Central memory CD8-positive, alpha-beta T cell (primary cell): ENCODE measurements at regions not wholly inside any gene's neighbourhood (a gene's known extent, or its start where the extent isn't known, plus 50 kb on each side); places are given as distances from the start of the nearest gene placed in this dataset.

Experiments used
- ATAC-seq: fragments of 150-1000 bp; cut with Tn5 transposase; replicated peaks from 2 replicates; pipeline ENCODE4 v1.10.0; 2022; ENCODE audit warnings: mild to moderate bottlenecking, moderate FRiP score, moderate number of reproducible peaks; ENCODE audit not compliant: poor library complexity, severe bottlenecking; ENCODE audit errors: extremely low read depth
- DNase-seq, 2 donors: peaks; one replicate each; pipeline ENCODE4 v3.0.0; 2021; ENCODE audit warnings: low spot score in 2 of 2
- H3K27ac Mint-ChIP-seq: one replicate; pipeline ENCODE4 v1.8.0; 2022; ENCODE audit warnings: low read depth, mild to moderate bottlenecking, moderate library complexity, mixed read lengths
- H3K27me3 Mint-ChIP-seq: one replicate; pipeline ENCODE4 v1.8.0; 2022; ENCODE audit warnings: mixed read lengths
- H3K36me3 Mint-ChIP-seq: one replicate; pipeline ENCODE4 v1.8.0; 2022; ENCODE audit warnings: mild to moderate bottlenecking, moderate library complexity, mixed read lengths; ENCODE audit not compliant: insufficient read depth
- H3K4me1 Mint-ChIP-seq: one replicate; pipeline ENCODE4 v1.8.0; 2022; ENCODE audit warnings: mixed read lengths
- H3K4me3 Mint-ChIP-seq: one replicate; pipeline ENCODE4 v1.8.0; 2022; ENCODE audit warnings: mild to moderate bottlenecking, moderate library complexity, mixed read lengths
- H3K9me3 Mint-ChIP-seq: one replicate; pipeline ENCODE4 v1.8.0; 2022; ENCODE audit warnings: mixed read lengths

DNA sequence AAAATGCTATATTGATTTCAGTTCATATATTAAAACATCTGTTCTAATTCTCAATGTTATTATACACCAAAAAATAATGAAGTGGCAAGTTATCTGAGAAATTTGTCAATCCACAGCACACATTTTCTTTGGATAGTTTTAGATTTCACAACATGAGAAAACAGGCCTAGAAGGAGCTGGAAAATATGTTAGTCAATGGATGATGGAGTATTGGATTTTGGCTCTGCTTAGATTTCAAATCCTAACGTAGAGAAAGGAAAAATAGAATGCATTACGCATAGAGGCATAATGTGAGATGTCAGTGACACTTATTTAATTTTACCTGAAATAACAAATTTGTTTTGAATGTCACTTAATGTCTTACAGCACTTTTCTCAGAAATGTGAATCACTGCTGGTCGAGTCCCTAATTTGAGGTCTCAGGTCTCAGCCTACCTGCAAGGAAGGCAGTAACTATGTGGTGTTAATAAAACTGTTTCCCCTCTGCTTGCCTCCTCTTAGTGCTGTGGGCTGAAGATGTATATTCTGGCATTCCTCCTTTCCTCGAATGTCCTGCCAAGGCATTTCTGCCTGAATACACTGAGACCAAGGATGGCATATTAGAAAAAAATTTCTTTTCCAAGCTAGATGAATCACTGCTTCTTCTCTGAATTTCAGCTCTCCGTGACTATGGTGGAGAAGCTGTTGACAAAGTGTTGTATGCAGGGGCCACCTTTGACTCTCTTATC lies 232.4 kb downstream of the POSTN start:
- Mint-ChIP-seq H3K27ac (no peak overlapping the region), H3K9me3 (peaks cover 31% of the 10 kb centered on the region), H3K27me3 (no peaks in the 10 kb centered on the region), H3K4me3 (no peak overlapping the region), H3K4me1 (no peaks in the 10 kb centered on the region), H3K36me3 (peaks cover 2% of the 10 kb centered on the region)
- ATAC-seq (no peak), DNase-seq (no peak)

- no peak for DNase-seq
- Mint-ChIP-seq H3K9me3 (peaks cover 31% of the 10 kb centered on the region), H3K4me1 (no peaks in the 10 kb centered on the region), H3K36me3 (peaks cover 2% of the 10 kb centered on the region), H3K4me3 (no peak overlapping the region), H3K27me3 (no peaks in the 10 kb centered on the region), H3K27ac (no peak overlapping the region)
- no peak for ATAC-seq
Measured at GRCh38 chr13:37365496-37365895, 233.1 kb downstream of the POSTN start.

DNA sequence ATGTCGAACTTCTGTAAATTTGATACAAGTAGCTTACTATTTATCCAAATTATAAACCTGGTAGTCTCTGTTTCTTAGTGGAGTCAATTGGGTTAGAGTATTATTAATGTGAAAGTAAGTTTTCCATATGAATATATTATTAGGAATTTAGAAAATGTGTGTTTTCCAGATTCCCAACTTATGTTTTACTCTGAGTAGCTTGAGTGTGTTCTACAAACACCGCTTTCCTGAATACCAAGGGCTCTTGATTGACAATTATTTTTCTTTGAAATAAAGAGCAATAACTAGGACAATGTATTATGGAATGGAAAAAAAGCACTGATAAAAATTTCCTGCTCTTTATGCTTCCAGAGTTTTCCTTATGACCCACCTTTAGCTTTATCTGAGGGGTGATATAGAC lies 233.6 kb downstream of the POSTN start:
- no peak for DNase-seq
- Mint-ChIP-seq H3K27me3 (no peaks in the 10 kb centered on the region), H3K4me1 (no peaks in the 10 kb centered on the region), H3K27ac (no peak overlapping the region), H3K36me3 (peaks cover 1% of the 10 kb centered on the region), H3K9me3 (peaks cover 28% of the 10 kb centered on the region), H3K4me3 (no peak overlapping the region)
- ATAC-seq: no peak

- Mint-ChIP-seq H3K27ac (no peak overlapping the region), H3K36me3 (no peaks in the 10 kb centered on the region), H3K4me3 (no peak overlapping the region), H3K4me1 (no peaks in the 10 kb centered on the region), H3K9me3 (peaks cover 25% of the 10 kb centered on the region), H3K27me3 (no peaks in the 10 kb centered on the region)
- ATAC-seq (no peak), DNase-seq (no peak)
Measured at GRCh38 chr13:37364007-37364406, 234.6 kb downstream of the POSTN start.

GRCh38 chr13:37361608-37362007 lies 237.0 kb downstream of the POSTN start:
- Mint-ChIP-seq H3K27me3 (no peaks in the 10 kb centered on the region), H3K36me3 (no peaks in the 10 kb centered on the region), H3K4me1 (no peaks in the 10 kb centered on the region), H3K27ac (no peak overlapping the region), H3K9me3 (peaks cover 22% of the 10 kb centered on the region), H3K4me3 (no peak overlapping the region)
- no peak for ATAC-seq
- DNase-seq: no peak

DNA sequence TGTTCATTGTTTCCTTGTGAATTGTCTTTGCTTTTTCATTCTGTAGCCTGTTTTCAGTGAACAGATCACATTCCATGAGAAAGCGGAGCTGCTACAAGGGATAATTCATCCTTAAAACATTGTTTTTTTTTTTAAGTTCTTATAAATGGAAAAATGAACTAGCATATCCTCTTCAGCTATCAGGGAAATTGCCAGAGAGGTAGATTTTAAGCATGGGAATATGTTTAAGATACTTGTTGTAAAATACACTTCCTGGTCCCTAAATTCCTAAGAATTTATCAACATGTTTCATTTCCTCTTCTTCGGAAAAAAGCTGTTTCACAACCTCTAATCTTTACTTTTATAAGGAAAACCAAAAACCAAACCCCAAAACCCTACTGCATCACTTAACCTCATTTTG lies 238.0 kb downstream of the POSTN start:
- DNase-seq (no peak), ATAC-seq (no peak)
- Mint-ChIP-seq H3K27me3 (no peaks in the 10 kb centered on the region), H3K4me3 (no peak overlapping the region), H3K4me1 (no peaks in the 10 kb centered on the region), H3K9me3 (peaks cover 25% of the 10 kb centered on the region), H3K36me3 (no peaks in the 10 kb centered on the region), H3K27ac (no peak overlapping the region)

DNA sequence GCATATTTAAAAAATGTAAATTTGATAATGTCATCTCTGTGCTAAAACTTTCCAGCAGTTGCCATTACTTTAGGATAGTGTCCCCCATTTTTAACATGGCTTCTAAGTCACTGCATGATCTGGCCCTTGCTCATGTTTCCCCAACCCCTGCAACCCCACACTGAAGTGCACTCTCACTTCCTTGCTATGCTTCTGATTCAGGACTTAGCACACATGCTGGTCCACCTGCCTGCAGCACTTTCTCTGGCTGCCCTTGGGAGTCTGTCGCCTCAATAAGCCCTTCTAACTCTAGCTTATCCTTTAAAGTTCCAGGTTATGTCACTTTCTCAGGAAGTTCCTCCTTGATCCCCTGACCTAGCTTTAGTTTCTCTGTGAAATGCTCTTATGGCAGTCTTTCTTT lies 241.0 kb downstream of the POSTN start:
- Mint-ChIP-seq H3K4me3 (no peak overlapping the region), H3K27ac (no peak overlapping the region), H3K4me1 (no peaks in the 10 kb centered on the region), H3K9me3 (peaks cover 22% of the 10 kb centered on the region), H3K27me3 (no peaks in the 10 kb centered on the region), H3K36me3 (no peaks in the 10 kb centered on the region)
- ATAC-seq (no peak), DNase-seq (no peak)

- peaks cover 11% of the 10 kb centered on the region for H3K9me3 Mint-ChIP-seq
- no peak overlapping the region for H3K4me3 Mint-ChIP-seq
- DNase-seq (no peak), ATAC-seq (no peak)
- no peaks in the 10 kb centered on the region for H3K27me3 Mint-ChIP-seq
- H3K36me3 Mint-ChIP-seq: no peaks in the 10 kb centered on the region
- H3K27ac Mint-ChIP-seq: no peak overlapping the region
- H3K4me1 Mint-ChIP-seq: no peaks in the 10 kb centered on the region
Measured at GRCh38 chr13:37353911-37354310, 244.7 kb downstream of the POSTN start.

GRCh38 chr13:37351211-37351610 lies 245.7 kb upstream of the CSNK1A1L start:
- Mint-ChIP-seq H3K36me3 (no peaks in the 10 kb centered on the region), H3K27me3 (no peaks in the 10 kb centered on the region), H3K9me3 (peaks cover 5% of the 10 kb centered on the region), H3K27ac (no peak overlapping the region), H3K4me3 (no peak overlapping the region), H3K4me1 (no peaks in the 10 kb centered on the region)
- ATAC-seq (no peak), DNase-seq (no peak)

GRCh38 chr13:37349916-37350315 lies 244.5 kb upstream of the CSNK1A1L start:
- H3K9me3 Mint-ChIP-seq: peaks cover 5% of the 10 kb centered on the region

GRCh38 chr13:37348916-37349643 lies 243.6 kb upstream of the CSNK1A1L start:
- H3K4me3 Mint-ChIP-seq: no peak overlapping the region
- H3K27me3 Mint-ChIP-seq: no peaks in the 10 kb centered on the region
- no peak overlapping the region for H3K27ac Mint-ChIP-seq
- peaks cover 4% of the 10 kb centered on the region for H3K9me3 Mint-ChIP-seq
- DNase-seq (no peak), ATAC-seq (no peak)
- no peaks in the 10 kb centered on the region for H3K36me3 Mint-ChIP-seq
- H3K4me1 Mint-ChIP-seq: no peaks in the 10 kb centered on the region

More at GRCh38 chr13:37349916-37350315, 244.5 kb upstream of the CSNK1A1L start:
- Mint-ChIP-seq H3K4me3 (no peak overlapping the region), H3K27me3 (no peaks in the 10 kb centered on the region), H3K4me1 (no peaks in the 10 kb centered on the region), H3K36me3 (no peaks in the 10 kb centered on the region), H3K27ac (no peak overlapping the region)
- ATAC-seq: no peak
- DNase-seq: no peak

DNA sequence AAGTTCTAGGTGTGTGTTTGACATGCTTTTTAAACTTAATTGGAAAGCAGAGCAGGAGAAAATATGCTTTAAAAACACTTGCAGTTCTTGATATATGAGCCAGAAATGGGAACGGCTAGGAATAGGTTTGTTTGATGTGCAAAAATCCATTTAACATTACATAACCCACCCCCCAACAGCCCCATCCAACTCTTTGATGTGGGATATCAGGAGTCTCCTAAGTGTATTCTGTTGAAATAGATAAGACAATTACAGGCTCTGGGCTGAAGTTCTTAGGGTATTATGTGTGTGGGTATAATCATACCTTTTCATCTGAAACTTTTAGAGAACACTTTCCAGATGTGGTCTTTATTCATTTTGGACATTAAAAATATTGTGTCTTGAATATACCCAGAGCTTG lies 240.4 kb upstream of the CSNK1A1L start:
- H3K27me3 Mint-ChIP-seq: no peaks in the 10 kb centered on the region
- no peaks in the 10 kb centered on the region for H3K4me1 Mint-ChIP-seq
- DNase-seq (no peak), ATAC-seq (no peak)
- H3K27ac Mint-ChIP-seq: no peak overlapping the region
- H3K9me3 Mint-ChIP-seq: no peaks in the 10 kb centered on the region
- H3K4me3 Mint-ChIP-seq: no peak overlapping the region
- H3K36me3 Mint-ChIP-seq: no peaks in the 10 kb centered on the region

DNA sequence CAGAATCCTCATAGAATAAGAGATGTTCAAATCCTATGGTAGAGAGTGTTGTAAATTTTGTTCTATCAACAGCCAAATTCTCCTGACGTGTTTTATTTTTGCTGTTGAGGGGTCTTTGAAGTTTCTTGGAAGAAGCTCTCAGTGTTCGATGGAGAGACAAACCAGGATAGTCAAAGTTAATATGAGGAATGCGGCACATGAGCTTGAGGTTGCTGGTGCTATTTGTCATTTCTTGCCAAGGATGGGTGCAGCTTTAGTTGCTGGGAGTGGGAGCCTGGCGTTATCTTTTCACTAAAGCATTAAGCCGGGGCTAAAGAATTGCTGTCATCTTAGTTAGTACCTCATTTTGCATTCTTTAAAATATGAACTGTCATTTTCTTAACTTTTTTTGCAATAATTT lies 239.9 kb upstream of the CSNK1A1L start:
- no peak overlapping the region for H3K27ac Mint-ChIP-seq
- DNase-seq: no peak
- H3K36me3 Mint-ChIP-seq: no peaks in the 10 kb centered on the region
- no peak overlapping the region for H3K4me3 Mint-ChIP-seq
- ATAC-seq: no peak
- no peaks in the 10 kb centered on the region for H3K27me3 Mint-ChIP-seq
- no peaks in the 10 kb centered on the region for H3K4me1 Mint-ChIP-seq
- no peaks in the 10 kb centered on the region for H3K9me3 Mint-ChIP-seq
